Endodermal cell (in vitro differentiated cells): ENCODE measurements at regions not wholly inside any gene's neighbourhood (a gene's known extent, or its start where the extent isn't known, plus 50 kb on each side); places are given as distances from the start of the nearest gene placed in this dataset.

Experiments
- DNase-seq: peaks from one replicate; pipeline ENCODE4 v3.0.0-alpha.2; 2017
- H3K27ac ChIP-seq: 2 replicates; pipeline ENCODE4 v1.5.1; 2013; ENCODE audit warnings: mild to moderate bottlenecking, low read depth, low read length, moderate library complexity
- H3K27me3 ChIP-seq: 2 replicates; pipeline ENCODE4 v1.6.1; 2013; ENCODE audit warnings: mild to moderate bottlenecking, low read length, moderate library complexity; ENCODE audit not compliant: insufficient read depth, control insufficient read depth, poor library complexity, severe bottlenecking
- H3K36me3 ChIP-seq: 2 replicates; pipeline ENCODE4 v1.7.0; 2013; ENCODE audit warnings: mild to moderate bottlenecking, low read length, moderate library complexity; ENCODE audit not compliant: control insufficient read depth, insufficient read depth
- H3K4me1 ChIP-seq: one replicate; pipeline ENCODE4 v1.7.0; 2013; ENCODE audit warnings: low read length; ENCODE audit not compliant: control insufficient read depth, insufficient read depth
- H3K4me3 ChIP-seq: 2 replicates; pipeline ENCODE4 v1.5.1; 2013; ENCODE audit warnings: mild to moderate bottlenecking, low read length, moderate library complexity
- H3K9ac ChIP-seq: 2 replicates; pipeline ENCODE4 v1.6.1; 2013; ENCODE audit warnings: mild to moderate bottlenecking, low read length, moderate library complexity; ENCODE audit not compliant: poor library complexity, severe bottlenecking; ENCODE audit errors: extremely low read depth
- H3K9me3 ChIP-seq: 2 replicates; pipeline ENCODE4 v1.6.1; 2013; ENCODE audit warnings: mild to moderate bottlenecking, low read length, moderate library complexity; ENCODE audit not compliant: control insufficient read depth
- H3K27ac Mint-ChIP-seq: 2 replicates; pipeline ENCODE4 v1.8.0; 2020; ENCODE audit warnings: mixed read lengths
- H3K27me3 Mint-ChIP-seq: 2 replicates; pipeline ENCODE4 v1.8.0; 2021; ENCODE audit warnings: mild to moderate bottlenecking, mixed read lengths; ENCODE audit not compliant: insufficient read depth
- H3K36me3 Mint-ChIP-seq: 2 replicates; pipeline ENCODE4 v1.8.0; 2020; ENCODE audit warnings: low read depth, mixed read lengths
- H3K4me1 Mint-ChIP-seq: 2 replicates; pipeline ENCODE4 v1.8.0; 2020; ENCODE audit warnings: mixed read lengths
- H3K4me3 Mint-ChIP-seq: 2 replicates; pipeline ENCODE4 v1.8.0; 2020; ENCODE audit warnings: mild to moderate bottlenecking, moderate library complexity, mixed read lengths
- H3K9me3 Mint-ChIP-seq: 2 replicates; pipeline ENCODE4 v1.8.0; 2020; ENCODE audit warnings: mild to moderate bottlenecking, mixed read lengths
- CTCF ChIP-seq: fragments of 200-600 bp; sonication (generic); conservative IDR thresholded peaks from 2 replicates; pipeline ENCODE4 v1.5.0; 2021; ENCODE audit warnings: antibody characterized with exemption, mild to moderate bottlenecking
- WGBS, 2 experiments: methylation state at CpG; one replicate each; pipeline versions ENCODE4 v1.1.5 to v1.1.7; 2013; ENCODE audit warnings: missing lambda C conversion rate in 2 of 2, mixed read lengths in 1 of 2; ENCODE audit not compliant: insufficient coverage in 1 of 2, insufficient read length in 1 of 2; 5-methylcytosine and 5-hydroxymethylcytosine counted together

GRCh38 chr5:97601651-97602050 lies 418.6 kb upstream of the RIOK2 start:
- no peak for DNase-seq
- Histone ChIP-seq H3K27ac (no peak overlapping the region), H3K4me3 (no peak overlapping the region), H3K9ac (no peak overlapping the region), H3K9me3 (peaks cover 19% of the 10 kb centered on the region), H3K36me3 (no peaks in the 10 kb centered on the region), H3K27me3 (no peaks in the 10 kb centered on the region), H3K4me1 (no peaks in the 10 kb centered on the region)
- Mint-ChIP-seq H3K4me1 (no peaks in the 10 kb centered on the region), H3K9me3 (peaks cover 27% of the 10 kb centered on the region), H3K27me3 (no peaks in the 10 kb centered on the region), H3K36me3 (no peaks in the 10 kb centered on the region), H3K4me3 (no peak overlapping the region), H3K27ac (no peak overlapping the region)
- no peak for TF ChIP-seq CTCF
- WGBS, 2 experiments: 89% methylated on average over 3 of the region's 3 CpGs

GRCh38 chr5:97606531-97606930 lies 423.5 kb upstream of the RIOK2 start:
- no peak for TF ChIP-seq CTCF
- no peaks in the 10 kb centered on the region for H3K36me3 ChIP-seq
- no peak overlapping the region for H3K4me3 ChIP-seq
- H3K9me3 ChIP-seq: no peaks in the 10 kb centered on the region
- H3K27ac Mint-ChIP-seq: no peak overlapping the region
- peaks cover 2% of the 10 kb centered on the region for H3K9me3 Mint-ChIP-seq
- H3K4me1 ChIP-seq: no peaks in the 10 kb centered on the region
- H3K27me3 ChIP-seq: no peaks in the 10 kb centered on the region
- DNase-seq: no peak
- no peaks in the 10 kb centered on the region for H3K36me3 Mint-ChIP-seq
- no peak overlapping the region for H3K9ac ChIP-seq
- H3K4me1 Mint-ChIP-seq: no peaks in the 10 kb centered on the region
- no peak overlapping the region for H3K27ac ChIP-seq
- H3K4me3 Mint-ChIP-seq: no peak overlapping the region
- H3K27me3 Mint-ChIP-seq: no peaks in the 10 kb centered on the region

GRCh38 chr5:97608501-97608900 lies 425.5 kb upstream of the RIOK2 start:
- no peaks in the 10 kb centered on the region for H3K9me3 ChIP-seq
- no peaks in the 10 kb centered on the region for H3K27me3 ChIP-seq
- Mint-ChIP-seq H3K27me3 (no peaks in the 10 kb centered on the region), H3K9me3 (peaks cover 2% of the 10 kb centered on the region), H3K4me1 (no peaks in the 10 kb centered on the region), H3K27ac (no peak overlapping the region), H3K36me3 (no peaks in the 10 kb centered on the region), H3K4me3 (no peak overlapping the region)
- 90 to 93% methylated on average over 2 to 4 of the region's 4 CpGs for WGBS, 2 experiments
- H3K27ac ChIP-seq: no peak overlapping the region
- H3K36me3 ChIP-seq: no peaks in the 10 kb centered on the region
- no peak overlapping the region for H3K9ac ChIP-seq
- no peak for DNase-seq
- no peak for TF ChIP-seq CTCF
- H3K4me3 ChIP-seq: no peak overlapping the region
- H3K4me1 ChIP-seq: no peaks in the 10 kb centered on the region
